Activated naive CD8-positive, alpha-beta T cell treated with anti-CD3 and anti-CD28 coated beads for 36 hours (primary cell): ENCODE measurements at regions not wholly inside any gene's neighbourhood (a gene's known extent, or its start where the extent isn't known, plus 50 kb on each side); places are given as distances from the start of the nearest gene placed in this dataset.
A peak's percentile ranks its signal among the peaks of the same experiment; 100 is the strongest.
"Not testable (repeated sequence)": the region's sequence is repeated elsewhere in the genome, so short reads cannot be mapped to it uniquely, and the experiment has no call there.

Experiments used
- DNase-seq: peaks from one replicate; pipeline ENCODE4 v3.0.0; 2021
- H3K27ac Mint-ChIP-seq: one replicate; pipeline ENCODE4 v1.8.0; 2022; ENCODE audit warnings: mild to moderate bottlenecking, moderate library complexity, mixed read lengths
- H3K27me3 Mint-ChIP-seq: one replicate; pipeline ENCODE4 v1.8.0; 2022; ENCODE audit warnings: mild to moderate bottlenecking, mixed read lengths
- H3K36me3 Mint-ChIP-seq: one replicate; pipeline ENCODE4 v1.8.0; 2021; ENCODE audit warnings: mild to moderate bottlenecking, mixed read lengths
- H3K4me1 Mint-ChIP-seq: one replicate; pipeline ENCODE4 v1.8.0; 2021; ENCODE audit warnings: mixed read lengths
- H3K4me3 Mint-ChIP-seq: one replicate; pipeline ENCODE4 v1.8.0; 2022; ENCODE audit warnings: mild to moderate bottlenecking, moderate library complexity, mixed read lengths
- H3K9me3 Mint-ChIP-seq: one replicate; pipeline ENCODE4 v1.8.0; 2022; ENCODE audit warnings: mixed read lengths

GRCh38 chr2:8320311-8321066 lies 361.4 kb upstream of the ID2 start:
- peaks cover 30% of the 10 kb centered on the region for H3K27me3 Mint-ChIP-seq
- H3K4me3 Mint-ChIP-seq, result no peak overlapping the region
- no peak for DNase-seq
- peaks cover 14% of the 10 kb centered on the region for H3K4me1 Mint-ChIP-seq
- H3K9me3 Mint-ChIP-seq, result no peaks in the 10 kb centered on the region
- H3K27ac Mint-ChIP-seq, result no peak overlapping the region
- no peaks in the 10 kb centered on the region for H3K36me3 Mint-ChIP-seq

GRCh38 chr2:8322634-8323033 lies 359.2 kb upstream of the ID2 start:
- H3K4me3 Mint-ChIP-seq, result no peak overlapping the region
- H3K27ac Mint-ChIP-seq, result no peak overlapping the region
- peaks cover 17% of the 10 kb centered on the region for H3K4me1 Mint-ChIP-seq
- H3K27me3 Mint-ChIP-seq, result peaks cover 36% of the 10 kb centered on the region
- no peak for DNase-seq
- no peaks in the 10 kb centered on the region for H3K9me3 Mint-ChIP-seq
- no peaks in the 10 kb centered on the region for H3K36me3 Mint-ChIP-seq

GRCh38 chr2:8324164-8324856 lies 357.5 kb upstream of the ID2 start:
- peaks cover 15% of the 10 kb centered on the region for H3K4me1 Mint-ChIP-seq
- no peak overlapping the region for H3K27ac Mint-ChIP-seq
- H3K4me3 Mint-ChIP-seq, result no peak overlapping the region
- H3K36me3 Mint-ChIP-seq, result no peaks in the 10 kb centered on the region
- no peak for DNase-seq
- peaks cover 32% of the 10 kb centered on the region for H3K27me3 Mint-ChIP-seq
- H3K9me3 Mint-ChIP-seq, result no peaks in the 10 kb centered on the region

- H3K4me1 Mint-ChIP-seq, result peaks cover 15% of the 10 kb centered on the region
- H3K27me3 Mint-ChIP-seq, result peaks cover 27% of the 10 kb centered on the region
- no peaks in the 10 kb centered on the region for H3K9me3 Mint-ChIP-seq
Observed at GRCh38 chr2:8324901-8325300, 357.0 kb upstream of the ID2 start.

GRCh38 chr2:8327371-8328100 lies 354.3 kb upstream of the ID2 start:
- H3K4me3 Mint-ChIP-seq, result no peak overlapping the region
- no peaks in the 10 kb centered on the region for H3K36me3 Mint-ChIP-seq
- peaks cover 15% of the 10 kb centered on the region for H3K4me1 Mint-ChIP-seq

More at GRCh38 chr2:8324901-8325300, 357.0 kb upstream of the ID2 start:
- no peak overlapping the region for H3K4me3 Mint-ChIP-seq
- no peaks in the 10 kb centered on the region for H3K36me3 Mint-ChIP-seq
- no peak overlapping the region for H3K27ac Mint-ChIP-seq
- no peak for DNase-seq

GRCh38 chr2:8328217-8328616 lies 353.6 kb upstream of the ID2 start:
- Mint-ChIP-seq H3K4me1 (peaks cover 15% of the 10 kb centered on the region), H3K9me3 (no peaks in the 10 kb centered on the region), H3K4me3 (no peak overlapping the region), H3K36me3 (no peaks in the 10 kb centered on the region), H3K27me3 (peaks cover 22% of the 10 kb centered on the region), H3K27ac (no peak overlapping the region)
- no peak for DNase-seq

More at GRCh38 chr2:8327371-8328100, 354.3 kb upstream of the ID2 start:
- H3K27me3 Mint-ChIP-seq, result peaks cover 27% of the 10 kb centered on the region
- no peak overlapping the region for H3K27ac Mint-ChIP-seq
- DNase-seq, result no peak
- no peaks in the 10 kb centered on the region for H3K9me3 Mint-ChIP-seq

GRCh38 chr2:8329660-8330622 lies 351.9 kb upstream of the ID2 start:
- H3K4me3 Mint-ChIP-seq, result no peak overlapping the region
- H3K4me1 Mint-ChIP-seq, result peaks cover 6% of the 10 kb centered on the region
- H3K27me3 Mint-ChIP-seq, result peaks cover 7% of the 10 kb centered on the region
- no peak overlapping the region for H3K27ac Mint-ChIP-seq
- H3K9me3 Mint-ChIP-seq, result peaks cover 2% of the 10 kb centered on the region
- H3K36me3 Mint-ChIP-seq, result no peaks in the 10 kb centered on the region
- DNase-seq, result no peak

- Mint-ChIP-seq H3K27me3 (peaks cover 5% of the 10 kb centered on the region), H3K9me3 (peaks cover 2% of the 10 kb centered on the region), H3K4me1 (no peaks in the 10 kb centered on the region), H3K4me3 (no peak overlapping the region), H3K27ac (no peak overlapping the region), H3K36me3 (no peaks in the 10 kb centered on the region)
- no peak for DNase-seq
Observed at GRCh38 chr2:8331068-8331467, 350.8 kb upstream of the ID2 start.

- Mint-ChIP-seq H3K36me3 (no peaks in the 10 kb centered on the region), H3K27me3 (no peaks in the 10 kb centered on the region), H3K4me3 (no peak overlapping the region), H3K27ac (no peak overlapping the region), H3K4me1 (peaks cover 8% of the 10 kb centered on the region), H3K9me3 (peaks cover 2% of the 10 kb centered on the region)
- no peak for DNase-seq
Observed at GRCh38 chr2:8332646-8333045, 349.2 kb upstream of the ID2 start.

GRCh38 chr2:8333177-8333831 lies 348.6 kb upstream of the ID2 start:
- no peaks in the 10 kb centered on the region for H3K36me3 Mint-ChIP-seq
- H3K27me3 Mint-ChIP-seq, result no peaks in the 10 kb centered on the region
- H3K9me3 Mint-ChIP-seq, result peaks cover 2% of the 10 kb centered on the region
- peaks cover 11% of the 10 kb centered on the region for H3K4me1 Mint-ChIP-seq
- DNase-seq, result no peak
- H3K27ac Mint-ChIP-seq, result no peak overlapping the region
- H3K4me3 Mint-ChIP-seq, result no peak overlapping the region

- H3K27me3 Mint-ChIP-seq, H3K27ac Mint-ChIP-seq, H3K9me3 Mint-ChIP-seq, DNase-seq, H3K36me3 Mint-ChIP-seq, H3K4me3 Mint-ChIP-seq: not testable (repeated sequence)
- peaks cover 11% of the 10 kb centered on the region for H3K4me1 Mint-ChIP-seq
Observed at GRCh38 chr2:8333832-8334187, 348.0 kb upstream of the ID2 start.

- no peak for DNase-seq
- Mint-ChIP-seq H3K9me3 (peaks cover 2% of the 10 kb centered on the region), H3K27ac (no peak overlapping the region), H3K4me1 (peaks cover 11% of the 10 kb centered on the region), H3K27me3 (no peaks in the 10 kb centered on the region), H3K36me3 (no peaks in the 10 kb centered on the region), H3K4me3 (no peak overlapping the region)
Observed at GRCh38 chr2:8334866-8335325, 347.0 kb upstream of the ID2 start.

GRCh38 chr2:8335801-8336200 lies 346.1 kb upstream of the ID2 start:
- Mint-ChIP-seq H3K9me3 (peaks cover 3% of the 10 kb centered on the region), H3K36me3 (no peaks in the 10 kb centered on the region), H3K27me3 (peaks cover 1% of the 10 kb centered on the region), H3K4me3 (no peak overlapping the region), H3K27ac (no peak overlapping the region), H3K4me1 (peaks cover 11% of the 10 kb centered on the region)
- DNase-seq, result no peak

- no peaks in the 10 kb centered on the region for H3K36me3 Mint-ChIP-seq
- peaks cover 5% of the 10 kb centered on the region for H3K9me3 Mint-ChIP-seq
- DNase-seq, result peak; percentile 12
- no peak overlapping the region for H3K4me3 Mint-ChIP-seq
- peaks cover 11% of the 10 kb centered on the region for H3K4me1 Mint-ChIP-seq
- H3K27me3 Mint-ChIP-seq, result peaks cover 12% of the 10 kb centered on the region
- no peak overlapping the region for H3K27ac Mint-ChIP-seq
Observed at GRCh38 chr2:8337321-8337720, 344.5 kb upstream of the ID2 start.
